K562 (cell line): ENCODE measurements at regions not wholly inside any gene's neighbourhood (a gene's known extent, or its start where the extent isn't known, plus 50 kb on each side); places are given as distances from the start of the nearest gene placed in this dataset.
A peak's percentile ranks its signal among the peaks of the same experiment; 100 is the strongest.

Source experiments
- ARID4B ChIP-seq: sonication (generic); formaldehyde crosslinking; IDR thresholded peaks from 2 replicates; pipeline ENCODE4 v1.8.0; 2022; ENCODE audit warnings: mild to moderate bottlenecking, missing genetic modification reagents
- BCOR ChIP-seq: fragments of 450-650 bp; IDR thresholded peaks from 2 replicates; pipeline ENCODE4 v1.6.1; 2016
- CCNT2 ChIP-seq: IDR thresholded peaks from 2 replicates; pipeline ENCODE4 v1.6.1; 2011; ENCODE audit warnings: borderline replicate concordance, low read depth, mild to moderate bottlenecking, moderate library complexity, mixed read lengths, low read length; ENCODE audit not compliant: insufficient read length; ENCODE audit errors: extremely low read depth
- DMBX1 ChIP-seq: fragments of 250-450 bp; sonication (Bioruptor Pico); IDR thresholded peaks from 2 replicates; pipeline ENCODE4 v1.8.0; 2022; ENCODE audit warnings: inconsistent platforms, mild to moderate bottlenecking, moderate library complexity, borderline replicate concordance
- FOSL1 ChIP-seq: fragments of 200-800 bp; sonication (Bioruptor generic); conservative IDR thresholded peaks from 2 replicates; pipeline ENCODE4 v1.6.1; 2016; ENCODE audit warnings: missing genetic modification characterization, missing compliant biosample characterization
- FOXK2 ChIP-seq, 2 experiments: fragments of 450-650 bp; IDR thresholded peaks in 1 of 2; conservative IDR thresholded peaks in 1 of 2; 2 replicates each; pipeline ENCODE4 v1.6.1; 2016; ENCODE audit warnings: low read depth in 2 of 2, mild to moderate bottlenecking in 1 of 2
- FUS ChIP-seq: fragments of 200-400 bp; formaldehyde crosslinking; optimal IDR thresholded peaks from 2 replicates; pipeline ENCODE3; 2017; ENCODE audit warnings: low read depth, low read length
- GATAD2A ChIP-seq: fragments of 450-650 bp; IDR thresholded peaks from 2 replicates; pipeline ENCODE4 v1.6.1; 2017
- IRF1 ChIP-seq: sonication (generic); formaldehyde crosslinking; IDR thresholded peaks from 2 replicates; pipeline ENCODE4 v1.8.0; 2022; ENCODE audit warnings: missing genetic modification reagents, mild to moderate bottlenecking, borderline replicate concordance
- MBD1 ChIP-seq: fragments of 250-450 bp; sonication (Bioruptor Pico); IDR thresholded peaks from 2 replicates; pipeline ENCODE4 v1.8.0; 2022; ENCODE audit warnings: inconsistent platforms
- POLR2AphosphoS2 ChIP-seq: IDR thresholded peaks from 2 replicates; pipeline ENCODE4 v1.6.1; 2012; ENCODE audit warnings: low read length, improper control_type of control experiment
- POLR3G ChIP-seq: IDR thresholded peaks from 2 replicates; pipeline ENCODE4 v1.6.1; 2011; ENCODE audit not compliant: insufficient read length, insufficient replicate concordance; ENCODE audit errors: extremely low read depth
- RBM15 ChIP-seq: fragments of 200-400 bp; formaldehyde crosslinking; IDR thresholded peaks from 2 replicates; pipeline ENCODE4 v1.6.1; 2018; ENCODE audit warnings: mild to moderate bottlenecking, low read length, moderate library complexity; ENCODE audit not compliant: insufficient read depth
- TEAD1 ChIP-seq, 2 experiments: fragments of 450-650 bp in 1 of 2; sonication (generic) in 1 of 2; formaldehyde crosslinking; IDR thresholded peaks; 2 replicates each; pipeline versions ENCODE4 v1.4.0 to v1.8.0; 2020 to 2022; ENCODE audit warnings: mild to moderate bottlenecking in 2 of 2, missing genetic modification reagents in 1 of 2
- USF1 ChIP-seq: sonication (generic); formaldehyde crosslinking; IDR thresholded peaks from 2 replicates; pipeline ENCODE4 v1.9.0; 2022; ENCODE audit warnings: mild to moderate bottlenecking, missing genetic modification reagents
- ZNF740 ChIP-seq, 3 experiments: fragments of 200-800 bp in 1 of 3; sonication (Bioruptor generic) in 1 of 3; sonication (generic) in 1 of 3; formaldehyde crosslinking in 1 of 3; IDR thresholded peaks; 2 replicates each; pipeline versions ENCODE4 v1.6.1 to v1.8.0; 2016 to 2022; ENCODE audit warnings: mild to moderate bottlenecking in 2 of 3, missing compliant biosample characterization in 2 of 3, missing genetic modification characterization in 2 of 3, missing genetic modification reagents in 1 of 3
- ZZZ3 ChIP-seq: fragments of 450-650 bp; IDR thresholded peaks from 2 replicates; pipeline ENCODE4 v1.6.1; 2016; ENCODE audit warnings: antibody characterized with exemption, mild to moderate bottlenecking, moderate library complexity

- TF ChIP-seq ARID4B (peak; percentile 64; the same call in 1 of the 2 replicates), POLR2AphosphoS2 (no peak), RBM15 (no peak), FOSL1 (peak; percentile 41; the same call in 1 of the 2 replicates), ZNF740 (CRISPR knock-in tag; IDR thresholded peaks at IDR 0.05) (no peak), ZNF740 (tag; IDR thresholded peaks at IDR 0.05) (no peak), GATAD2A (no peak), BCOR (peak; percentile 3; the same call in 1 of the 2 replicates), FUS (no peak), TEAD1 (CRISPR knock-in tag; IDR thresholded peaks at IDR 0.05) (no peak; a peak in 1 of 4 replicates), ZZZ3 (0 out of 2 replicates have a peak, but pooled peaks have one; percentile 56), MBD1 (CRISPR knock-in tag) (peak; percentile 98), FOXK2 (conservative IDR thresholded peaks at IDR 0.05 in 1 of 2, IDR thresholded peaks at IDR 0.05 in 1 of 2; ENCODE audit: low read depth in 2 of 2) (peak; percentile 46 to 59), POLR3G (no peak), CCNT2 (peak; percentile 49), IRF1 (CRISPR knock-in tag) (no peak), DMBX1 (CRISPR knock-in tag) (peak; percentile 24; the same call in 1 of the 2 replicates), USF1 (no peak)
These were observed 89.6 kb downstream of the FAM161A start (continued) for GRCh38 chr2:61764035-61764800.
